Activated CD4-positive, CD25-positive, alpha-beta regulatory T cell treated with anti-CD3 and anti-CD28 coated beads, Interleukin-2, amount 50 U/mL, for 24 hours (primary cell): ENCODE measurements at regions not wholly inside any gene's neighbourhood (a gene's known extent, or its start where the extent isn't known, plus 50 kb on each side); places are given as distances from the start of the nearest gene placed in this dataset.
"Not testable (repeated sequence)": the region's sequence is repeated elsewhere in the genome, so short reads cannot be mapped to it uniquely, and the experiment has no call there.

Experiments used
- ATAC-seq, 2 donors: fragments of 150-1000 bp; cut with Tn5 transposase; one replicate each; pipeline ENCODE4 v1.10.0; 2021; ENCODE audit warnings: mild to moderate bottlenecking in 1 of 2, moderate library complexity in 1 of 2

DNA sequence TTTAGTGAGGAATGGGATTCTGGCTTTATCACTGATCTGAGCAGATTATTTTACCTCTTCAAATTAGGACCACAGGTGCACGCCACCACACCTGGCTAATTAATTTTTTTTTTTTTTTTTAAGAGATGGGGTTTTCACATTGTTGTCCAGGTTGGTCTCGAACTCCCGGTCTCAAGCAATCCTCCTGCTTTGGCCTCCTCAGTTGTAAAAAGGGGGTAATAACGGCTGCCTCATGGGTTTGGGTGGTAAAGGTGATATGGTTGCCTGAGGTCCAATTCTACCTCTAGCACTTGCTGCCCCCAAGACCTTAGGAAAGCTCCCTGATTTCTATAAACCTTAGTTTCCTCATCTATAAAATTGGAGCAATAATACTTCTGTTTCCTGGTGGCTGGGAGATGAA, 130.7 kb upstream of the HS3ST2 start:
- ATAC-seq, result no peak

GRCh38 chr16:22683730-22684573, 130.0 kb upstream of the HS3ST2 start:
- no peak for ATAC-seq

- peak in 1 of 2 donors; percentile 66 for ATAC-seq
These were observed 129.1 kb upstream of the HS3ST2 start for GRCh38 chr16:22684574-22685458.

- no peak for ATAC-seq
These were observed 128.5 kb upstream of the HS3ST2 start for GRCh38 chr16:22685459-22685830.

DNA sequence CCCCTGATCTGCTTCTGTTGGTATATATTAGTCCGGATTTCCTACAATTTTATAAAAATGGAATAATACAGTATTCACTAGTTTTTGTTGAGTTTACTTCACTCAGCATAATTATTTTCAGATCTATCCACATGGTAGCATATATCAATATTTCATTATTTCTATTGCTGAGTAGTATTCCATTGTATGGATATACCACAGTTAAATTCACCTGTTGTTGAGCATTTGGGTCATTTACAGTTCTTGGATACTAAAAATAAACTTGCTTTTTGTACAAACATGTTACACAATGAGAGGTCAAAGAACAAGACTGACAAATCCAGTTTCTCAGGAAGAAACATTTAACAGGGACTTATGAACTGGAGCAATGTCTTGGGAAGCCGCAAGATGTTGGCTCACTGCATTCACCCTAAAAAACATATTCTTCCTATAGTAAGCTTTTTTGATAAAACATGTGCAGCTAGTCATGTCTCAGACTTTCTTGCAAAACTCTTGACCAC, 126.9 kb upstream of the HS3ST2 start:
- ATAC-seq, result no peak

DNA sequence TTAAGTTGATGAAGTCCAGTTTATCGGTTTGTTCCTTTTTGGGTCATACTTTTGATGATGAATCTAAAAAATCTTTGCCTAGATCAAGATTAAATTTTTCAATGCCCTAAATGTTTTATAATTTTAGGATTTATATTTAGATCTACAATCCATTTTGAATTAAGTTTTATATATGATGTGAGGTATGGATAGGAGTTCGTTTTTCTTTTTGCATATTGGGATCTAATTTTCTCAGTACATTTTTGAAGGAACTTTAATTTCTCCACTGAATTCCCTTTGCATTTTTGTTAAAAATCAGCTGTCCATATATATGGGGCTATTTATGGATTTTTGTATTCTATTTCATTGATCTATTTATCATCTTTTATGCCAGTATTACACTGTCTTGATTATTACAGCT, 125.5 kb upstream of the HS3ST2 start:
- no peak for ATAC-seq

- ATAC-seq, result no peak
These were observed 125.0 kb upstream of the HS3ST2 start for GRCh38 chr16:22688930-22689329.

DNA sequence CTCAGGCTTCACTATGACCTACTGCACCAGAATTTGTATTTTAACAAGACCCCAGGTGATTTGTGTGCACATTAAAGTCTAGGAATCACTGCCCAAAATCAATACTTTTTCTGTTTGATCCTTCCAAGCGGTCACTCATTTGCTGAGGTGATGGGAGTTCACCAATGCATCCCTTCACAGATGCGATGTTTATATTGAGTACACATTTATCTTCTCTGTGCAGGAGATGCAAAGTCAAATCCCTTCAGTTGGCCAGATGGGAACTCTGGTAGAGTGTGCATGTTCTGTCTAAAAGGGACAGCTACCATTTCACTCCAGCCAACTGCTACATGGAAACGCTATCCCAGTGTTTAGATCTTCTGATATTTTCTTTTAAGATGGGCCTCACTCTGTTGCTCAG, 122.6 kb upstream of the HS3ST2 start:
- ATAC-seq, result no peak

- ATAC-seq, result no peak
These were observed 121.9 kb upstream of the HS3ST2 start for GRCh38 chr16:22692034-22692433.

GRCh38 chr16:22692916-22693637, 120.9 kb upstream of the HS3ST2 start:
- no peak for ATAC-seq

- ATAC-seq, result no peak
These were observed 120.2 kb upstream of the HS3ST2 start for GRCh38 chr16:22693638-22694340.

DNA sequence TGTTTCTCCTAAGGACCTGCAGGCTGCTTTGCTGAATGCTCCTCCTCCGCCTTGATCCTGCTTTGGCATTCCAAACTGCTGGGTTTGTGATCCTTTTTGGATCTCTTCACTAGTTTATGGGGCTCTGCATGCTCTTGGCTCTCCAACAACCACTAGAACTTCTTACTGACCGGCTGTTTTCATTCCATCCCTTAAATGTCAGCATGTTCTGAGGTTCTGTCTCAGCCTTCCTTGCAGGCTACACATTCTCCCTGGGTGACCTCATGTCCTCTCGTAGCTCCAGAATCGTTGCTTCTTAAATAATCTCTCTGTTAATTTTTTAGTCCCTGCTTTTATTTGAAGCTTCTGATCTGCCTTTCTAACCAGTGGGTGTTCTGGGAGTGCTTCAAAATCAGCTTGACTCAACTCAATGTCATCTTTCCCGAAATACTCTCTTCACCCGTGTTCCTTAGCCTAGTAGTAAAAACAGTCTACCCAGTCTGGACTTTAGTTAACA, 119.0 kb upstream of the HS3ST2 start:
- no peak for ATAC-seq

GRCh38 chr16:22695773-22696172, 118.2 kb upstream of the HS3ST2 start:
- ATAC-seq, result not testable (repeated sequence)

- no peak for ATAC-seq
These were observed 114.6 kb upstream of the HS3ST2 start for GRCh38 chr16:22699356-22699755.

DNA sequence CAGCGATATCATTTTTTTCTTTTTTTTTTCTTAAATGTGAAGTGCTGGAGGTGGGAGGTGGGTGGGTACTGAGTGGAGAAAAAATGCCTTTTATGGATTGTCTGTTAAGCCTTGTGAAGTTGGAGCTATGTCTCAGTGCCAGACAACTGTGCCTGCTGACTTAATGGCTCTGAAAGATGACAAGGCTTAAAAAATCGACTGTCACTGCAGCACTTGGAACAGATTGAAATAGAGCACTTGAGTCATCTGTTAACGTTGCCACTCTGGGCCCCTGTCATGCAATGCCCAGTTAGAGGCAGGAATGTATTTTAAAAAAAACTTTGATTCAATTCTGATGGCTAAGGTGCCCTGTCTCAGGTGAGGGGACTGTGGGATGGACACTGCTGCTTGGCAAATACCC, 108.2 kb upstream of the HS3ST2 start:
- no peak for ATAC-seq

DNA sequence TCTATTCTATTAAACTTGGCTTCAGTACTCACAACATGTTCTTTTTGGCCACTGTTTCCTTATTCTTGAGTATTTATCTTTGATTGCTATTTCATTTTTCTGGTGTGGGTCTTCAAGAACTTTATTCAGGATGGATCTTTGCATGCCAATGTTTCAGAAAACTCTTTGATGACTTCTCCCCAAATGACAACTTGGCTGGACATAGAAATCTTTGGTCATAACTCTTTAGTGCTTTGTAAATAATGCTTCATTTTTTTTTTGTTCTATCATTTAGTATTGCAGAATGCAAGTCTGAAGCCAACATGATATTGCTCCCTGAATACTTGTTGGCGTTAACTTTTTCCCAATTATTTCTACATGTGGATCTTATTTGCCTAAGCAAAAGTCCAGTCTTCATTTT, 103.6 kb upstream of the HS3ST2 start:
- no peak for ATAC-seq

DNA sequence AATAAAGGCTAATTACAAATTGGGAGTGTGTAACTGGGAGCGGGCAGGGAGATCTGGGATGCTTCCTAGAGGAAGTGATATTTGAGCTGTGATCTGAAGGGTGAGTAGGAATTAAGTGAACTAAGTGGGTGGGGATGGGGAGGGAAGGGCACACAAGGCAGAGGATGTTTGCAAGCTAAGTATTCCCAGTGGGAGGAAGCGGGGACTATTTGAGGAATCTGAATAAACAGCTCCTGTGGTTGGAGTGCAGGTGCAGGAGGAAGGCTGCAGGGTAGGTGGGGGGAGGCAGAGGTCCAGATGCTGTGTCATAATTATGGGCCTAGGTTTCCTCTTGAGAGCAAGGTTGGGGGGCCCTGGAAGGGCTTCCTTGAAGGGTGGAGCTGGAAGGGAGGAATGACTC, 102.1 kb upstream of the HS3ST2 start:
- no peak for ATAC-seq

GRCh38 chr16:22712471-22712870, 101.5 kb upstream of the HS3ST2 start:
- no peak for ATAC-seq

DNA sequence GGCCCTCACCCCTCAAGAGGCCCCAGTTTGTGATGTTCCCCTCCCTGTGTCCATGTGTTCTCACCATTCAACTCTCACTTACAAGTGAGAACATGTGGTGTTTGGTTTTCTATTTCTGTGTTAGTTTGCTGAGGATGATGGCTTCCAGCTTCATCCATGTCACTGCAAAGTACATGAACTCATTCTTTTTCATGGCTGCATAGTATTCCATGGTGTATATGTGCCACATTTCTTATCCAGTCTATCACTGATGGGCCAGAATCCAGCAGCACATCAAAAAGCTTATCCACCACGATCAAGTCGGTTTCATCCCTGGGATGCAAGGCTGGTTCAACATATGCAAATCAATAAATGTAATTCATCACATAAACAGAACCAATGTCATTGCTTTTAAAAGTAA, 95.4 kb upstream of the HS3ST2 start:
- ATAC-seq, result not testable (repeated sequence)

DNA sequence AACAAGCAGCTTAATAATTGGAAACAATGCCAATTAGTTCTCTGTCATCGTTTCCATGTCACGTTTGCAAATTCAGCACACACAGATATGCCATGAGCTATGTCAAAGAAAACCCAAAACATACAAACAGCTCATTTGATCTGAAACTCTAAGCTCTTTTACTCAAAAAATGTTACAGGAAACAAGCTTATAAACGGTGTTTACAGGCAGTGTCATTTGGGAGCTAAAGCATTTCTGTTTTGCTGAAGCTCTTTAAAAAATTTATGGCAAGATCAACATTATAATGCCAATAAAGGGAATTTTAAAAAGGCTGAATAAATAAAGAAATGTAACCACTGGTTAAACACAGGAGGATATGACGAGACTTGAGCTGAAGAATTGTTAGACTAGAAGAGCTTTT, 94.0 kb upstream of the HS3ST2 start:
- ATAC-seq, result no peak

DNA sequence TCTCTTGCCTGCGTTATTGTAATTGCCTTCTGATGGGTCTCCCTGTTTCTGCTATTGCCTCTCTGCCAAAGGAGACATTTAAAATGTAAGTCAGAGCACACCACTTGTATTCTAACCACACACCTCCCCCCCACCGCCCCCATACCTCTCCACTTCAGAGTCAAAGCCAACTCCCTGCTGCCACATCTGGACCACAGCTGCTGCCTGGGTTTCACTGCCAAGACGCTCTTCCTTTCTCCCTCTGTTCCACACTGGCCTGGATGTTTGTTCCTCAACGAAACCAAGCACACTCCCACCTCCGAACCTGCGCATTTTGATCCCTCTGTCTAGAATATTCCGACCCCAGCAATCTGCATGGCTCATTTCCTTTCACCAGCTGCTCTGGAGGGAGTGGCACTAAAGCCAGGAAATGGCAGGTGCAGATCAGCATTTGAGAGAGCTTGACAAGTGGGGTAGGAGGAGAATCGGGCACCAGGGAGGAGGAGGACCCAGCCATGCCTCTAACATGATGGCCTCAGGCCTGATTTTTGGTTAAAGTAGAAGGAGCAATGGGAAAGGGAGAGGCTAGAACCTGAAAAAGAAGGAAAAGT, 92.4 kb upstream of the HS3ST2 start:
- no peak for ATAC-seq
